Mesendoderm (in vitro differentiated cells): ENCODE measurements at regions not wholly inside any gene's neighbourhood (a gene's known extent, or its start where the extent isn't known, plus 50 kb on each side); places are given as distances from the start of the nearest gene placed in this dataset.

Experiments
- DNase-seq: peaks from one replicate; pipeline ENCODE4 v3.0.0; 2013
- H2AK5ac ChIP-seq: 2 replicates; pipeline ENCODE4 v1.6.1; 2013; ENCODE audit warnings: low read length, inconsistent platforms
- H2BK120ac ChIP-seq: 2 replicates; pipeline ENCODE4 v1.6.1; 2013; ENCODE audit warnings: low read depth, mild to moderate bottlenecking, low read length, moderate library complexity, mixed read lengths
- H2BK15ac ChIP-seq: replicated peaks from 2 replicates; pipeline ENCODE4 v1.6.1; 2013; ENCODE audit warnings: low read depth, mild to moderate bottlenecking, moderate library complexity
- H2BK5ac ChIP-seq: 2 replicates; pipeline ENCODE4 v1.6.1; 2013; ENCODE audit warnings: low read length, inconsistent platforms
- H3K18ac ChIP-seq: 2 replicates; pipeline ENCODE4 v1.6.1; 2013; ENCODE audit warnings: mild to moderate bottlenecking, low read length, mixed read lengths
- H3K23ac ChIP-seq: one replicate; pipeline ENCODE4 v1.6.1; 2013; ENCODE audit warnings: low read length
- H3K27ac ChIP-seq: 2 replicates; pipeline ENCODE4 v1.5.1; 2013; ENCODE audit warnings: low read depth, mild to moderate bottlenecking, inconsistent platforms, low read length, moderate library complexity
- H3K27me3 ChIP-seq: 2 replicates; pipeline ENCODE4 v1.6.1; 2013; ENCODE audit warnings: low read length, control low read depth, mild to moderate bottlenecking, inconsistent platforms; ENCODE audit not compliant: insufficient read depth, poor library complexity
- H3K36me3 ChIP-seq: 2 replicates; pipeline ENCODE4 v1.6.1; 2013; ENCODE audit warnings: low read length, inconsistent platforms; ENCODE audit not compliant: control insufficient read depth, insufficient read depth
- H3K4ac ChIP-seq: one replicate; pipeline ENCODE4 v1.6.1; 2013; ENCODE audit warnings: low read depth, mild to moderate bottlenecking, low read length, moderate library complexity
- H3K4me1 ChIP-seq: 2 replicates; pipeline ENCODE4 v1.6.1; 2013; ENCODE audit warnings: low read depth, low read length, inconsistent platforms; ENCODE audit not compliant: control insufficient read depth
- H3K4me2 ChIP-seq: 2 replicates; pipeline ENCODE4 v1.6.1; 2013; ENCODE audit warnings: low read length
- H3K4me3 ChIP-seq: 2 replicates; pipeline ENCODE4 v1.5.1; 2013; ENCODE audit warnings: mild to moderate bottlenecking, low read length
- H3K56ac ChIP-seq: one replicate; pipeline ENCODE4 v1.6.1; 2013; ENCODE audit warnings: low read length
- H3K79me1 ChIP-seq: 2 replicates; pipeline ENCODE4 v1.6.1; 2013; ENCODE audit warnings: low read length, inconsistent platforms
- H3K79me2 ChIP-seq: 2 replicates; pipeline ENCODE4 v1.6.1; 2013; ENCODE audit warnings: mild to moderate bottlenecking, low read length; ENCODE audit not compliant: control insufficient read depth, insufficient read depth
- H3K9ac ChIP-seq: 2 replicates; pipeline ENCODE4 v1.6.1; 2013; ENCODE audit warnings: low read length, inconsistent platforms
- H4K5ac ChIP-seq: one replicate; pipeline ENCODE4 v1.6.1; 2013; ENCODE audit warnings: low read length
- H4K8ac ChIP-seq: one replicate; pipeline ENCODE4 v1.6.1; 2013; ENCODE audit warnings: low read depth, mild to moderate bottlenecking, control low read depth, low read length, moderate library complexity
- WGBS: extraction: QIAGEN DNeasy Blood & Tissue Kit; methylation state at CpG from one replicate; pipeline ENCODE4 v1.1.7; 2013; ENCODE audit warnings: low lambda C conversion rate, missing lambda C conversion rate; ENCODE audit not compliant: insufficient coverage; ENCODE audit errors: extremely low coverage; 5-methylcytosine and 5-hydroxymethylcytosine counted together

DNA sequence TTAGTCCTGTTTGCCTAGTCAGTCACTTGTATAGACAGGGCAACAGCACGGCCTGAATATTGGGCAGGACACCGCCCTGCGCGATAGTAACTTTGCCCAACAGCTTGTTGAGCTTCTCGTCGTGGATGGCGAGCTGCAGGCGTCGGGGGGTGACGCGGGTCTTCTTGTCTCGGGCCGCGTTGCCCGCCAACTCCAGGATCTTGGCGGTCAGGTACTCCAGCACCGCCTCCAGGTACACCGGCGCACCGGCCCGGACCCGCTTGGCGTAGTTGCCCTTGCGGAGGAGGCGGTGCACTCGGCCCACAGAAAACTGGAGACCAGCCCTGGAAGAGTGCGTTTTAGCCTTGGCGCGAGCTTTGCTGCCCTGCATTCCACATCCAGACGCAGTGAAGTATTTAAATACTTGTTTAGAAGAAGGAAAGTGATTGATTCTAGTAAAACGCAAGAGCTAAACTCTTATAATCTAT lies 92.8 kb upstream of the BTN3A2 start:
- H3K4me3 ChIP-seq, result peak overlapping the region; percentile 90
- peak; percentile 84 for DNase-seq
- H3K27ac ChIP-seq, result peak overlapping the region; percentile 79

DNA sequence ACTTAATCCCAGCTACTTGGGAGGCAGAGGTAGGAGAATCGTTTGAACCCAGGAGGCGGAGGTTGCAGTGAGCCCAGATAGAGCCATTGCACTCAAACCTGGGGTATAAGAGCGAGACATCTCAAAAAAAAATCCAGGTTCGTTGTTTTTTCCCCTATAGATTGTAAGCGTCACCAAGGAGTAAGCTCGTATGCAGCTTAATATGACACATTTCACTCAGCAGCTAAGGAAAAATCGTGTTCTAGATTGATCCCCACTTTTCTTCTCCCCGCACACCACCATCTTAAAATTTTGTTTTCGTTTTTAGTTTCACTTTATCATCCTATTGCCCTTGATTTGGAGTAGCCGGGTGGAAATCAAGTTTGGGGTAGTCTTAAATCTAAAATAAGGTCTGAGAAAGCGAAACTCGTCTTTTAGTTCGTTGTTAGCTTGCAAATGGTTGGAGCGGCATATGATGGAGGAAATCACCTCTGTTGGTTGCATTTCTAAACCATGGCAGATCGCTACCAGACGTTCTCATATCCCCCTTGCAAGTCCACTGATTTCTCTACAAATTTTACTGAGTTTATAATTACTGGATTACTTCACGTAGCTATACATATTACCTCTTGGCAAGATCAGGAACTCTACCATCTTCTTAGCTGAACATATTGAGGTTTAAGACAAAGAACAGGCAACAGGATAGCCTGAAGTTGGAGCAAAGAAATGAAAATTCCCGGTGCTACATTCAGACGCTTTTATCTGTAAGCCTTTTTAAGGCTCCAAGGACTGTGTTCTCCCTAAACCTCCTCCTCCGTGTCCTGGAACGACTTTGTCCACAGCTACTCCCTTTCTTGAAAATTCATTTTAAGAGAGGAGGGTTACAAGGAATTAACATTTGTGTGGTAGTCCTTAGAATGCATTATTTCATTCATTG lies 91.1 kb upstream of the BTN3A2 start:
- no peak overlapping the region for H4K5ac ChIP-seq
- H2BK120ac ChIP-seq, result peak overlapping the region; percentile 45
- peak overlapping the region; percentile 28 for H4K8ac ChIP-seq
- WGBS, result no CpG with 5 or more reads among the region's 21 CpGs
- DNase-seq, result no peak
- peak overlapping the region; percentile 97 for H3K18ac ChIP-seq
- no peak overlapping the region for H2AK5ac ChIP-seq
- no peak overlapping the region for H3K4ac ChIP-seq
- H3K36me3 ChIP-seq, result no peaks in the 10 kb centered on the region
- H3K4me1 ChIP-seq, result no peaks in the 10 kb centered on the region
- peak overlapping the region; percentile 90 for H3K9ac ChIP-seq
- peak overlapping the region; percentile 19 for H2BK15ac ChIP-seq
- peak overlapping the region; percentile 25 for H3K4me2 ChIP-seq
- no peaks in the 10 kb centered on the region for H3K79me2 ChIP-seq
- H3K4me3 ChIP-seq, result peak overlapping the region; percentile 60
- H3K23ac ChIP-seq, result no peak overlapping the region
- H3K56ac ChIP-seq, result peak overlapping the region; percentile 90
- H3K27me3 ChIP-seq, result no peaks in the 10 kb centered on the region
- no peaks in the 10 kb centered on the region for H3K79me1 ChIP-seq
- no peak overlapping the region for H2BK5ac ChIP-seq
- peak overlapping the region; percentile 28 for H3K27ac ChIP-seq

More for the DNA sequence above, 92.8 kb upstream of the BTN3A2 start:
- Histone ChIP-seq H3K4ac (peak overlapping the region; percentile 44), H3K56ac (peak overlapping the region; percentile 99), H3K18ac (peak overlapping the region; percentile 86), H3K23ac (peak overlapping the region; percentile 90), H4K8ac (no peak overlapping the region), H2BK5ac (peak overlapping the region; percentile 98), H3K79me2 (no peaks in the 10 kb centered on the region), H3K36me3 (no peaks in the 10 kb centered on the region), H3K9ac (peak overlapping the region; percentile 100), H2BK120ac (no peak overlapping the region), H2AK5ac (no peak overlapping the region), H3K79me1 (no peaks in the 10 kb centered on the region), H4K5ac (no peak overlapping the region), H3K27me3 (no peaks in the 10 kb centered on the region), H3K4me2 (peak overlapping the region; percentile 80), H2BK15ac (no peak overlapping the region), H3K4me1 (no peaks in the 10 kb centered on the region)
- WGBS, result no CpG with 5 or more reads among the region's 31 CpGs

DNA sequence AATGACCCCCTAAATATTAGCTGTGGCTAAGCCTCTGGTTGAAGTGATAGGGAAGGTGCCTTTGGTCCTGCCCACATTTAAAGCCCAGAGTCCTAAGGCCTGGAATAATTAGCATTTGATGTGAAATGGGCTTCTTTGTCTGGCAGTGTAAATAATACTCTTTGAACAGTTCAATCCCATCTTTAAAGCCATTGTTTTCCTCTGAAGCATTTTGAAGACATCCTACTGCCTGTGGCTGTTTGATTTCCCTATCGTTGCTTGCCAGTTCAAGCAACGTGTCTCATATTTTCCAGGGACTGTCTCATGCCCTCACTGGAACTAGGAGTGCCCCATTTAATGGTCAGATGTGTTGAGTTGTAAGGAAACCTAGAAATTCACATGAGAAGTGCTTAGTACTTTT lies 89.3 kb upstream of the BTN3A2 start:
- no peak for DNase-seq
- Histone ChIP-seq H3K56ac (peak overlapping the region; percentile 27), H3K9ac (peak overlapping the region; percentile 25), H3K79me1 (no peaks in the 10 kb centered on the region), H3K4me1 (no peaks in the 10 kb centered on the region), H3K18ac (no peak overlapping the region), H3K36me3 (no peaks in the 10 kb centered on the region), H3K4ac (peak overlapping the region; percentile 28), H2AK5ac (peak overlapping the region; percentile 59), H3K79me2 (no peaks in the 10 kb centered on the region), H3K27me3 (no peaks in the 10 kb centered on the region), H2BK5ac (no peak overlapping the region), H3K4me3 (no peak overlapping the region), H3K4me2 (no peak overlapping the region), H4K5ac (no peak overlapping the region), H4K8ac (peak overlapping the region; percentile 39), H2BK15ac (peak overlapping the region; percentile 92), H3K23ac (no peak overlapping the region), H3K27ac (no peak overlapping the region), H2BK120ac (peak overlapping the region; percentile 12)
- no CpG with 5 or more reads among the region's 2 CpGs for WGBS

DNA sequence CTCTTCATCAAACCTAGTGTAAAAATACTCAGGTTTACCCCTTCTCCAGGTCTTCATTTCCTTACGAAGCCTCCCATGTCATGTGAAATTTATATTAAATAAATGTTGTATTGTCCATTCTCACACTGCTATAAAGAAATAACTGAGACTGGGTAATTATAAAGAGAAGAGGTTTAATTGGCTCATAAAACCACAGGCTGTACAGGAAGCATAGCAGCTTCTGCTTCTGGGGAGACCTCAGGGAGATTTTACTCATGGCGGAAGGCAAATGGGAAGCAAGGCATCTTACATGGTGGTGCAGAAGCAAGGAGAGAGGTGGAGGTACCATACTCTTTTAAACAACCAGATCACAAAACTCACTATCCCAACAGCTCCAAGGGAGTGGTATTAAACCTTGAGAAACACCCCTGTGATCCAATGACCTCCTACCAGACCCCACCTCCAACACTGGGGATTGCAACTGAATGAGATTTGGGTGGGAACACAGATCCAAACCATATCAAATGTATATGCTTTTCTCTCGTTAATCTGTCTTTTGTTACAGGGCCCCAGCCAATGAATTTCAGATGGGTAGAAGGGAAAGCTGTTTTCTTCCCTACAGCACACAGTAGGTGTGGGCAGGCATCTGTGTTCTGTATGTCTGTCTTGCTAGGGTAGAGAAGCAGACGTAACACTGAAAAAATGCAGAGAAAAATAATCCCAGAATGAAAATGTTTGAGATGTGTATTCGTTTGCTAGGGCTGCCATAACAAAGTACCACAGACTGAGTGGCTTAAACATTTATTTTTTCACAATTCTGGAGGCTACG lies 88.0 kb upstream of the BTN3A2 start:
- Histone ChIP-seq H2BK15ac (no peak overlapping the region), H3K4me2 (no peak overlapping the region), H3K56ac (no peak overlapping the region), H3K4me3 (no peak overlapping the region), H2BK5ac (no peak overlapping the region), H3K79me2 (no peaks in the 10 kb centered on the region), H4K8ac (no peak overlapping the region), H3K79me1 (no peaks in the 10 kb centered on the region), H2BK120ac (no peak overlapping the region), H3K27me3 (no peaks in the 10 kb centered on the region), H3K4ac (no peak overlapping the region), H3K36me3 (no peaks in the 10 kb centered on the region), H4K5ac (no peak overlapping the region), H3K27ac (no peak overlapping the region), H3K18ac (no peak overlapping the region), H3K4me1 (no peaks in the 10 kb centered on the region), H3K23ac (no peak overlapping the region), H2AK5ac (no peak overlapping the region), H3K9ac (no peak overlapping the region)
- no peak for DNase-seq
- WGBS, result no CpG with 5 or more reads among the region's 6 CpGs

DNA sequence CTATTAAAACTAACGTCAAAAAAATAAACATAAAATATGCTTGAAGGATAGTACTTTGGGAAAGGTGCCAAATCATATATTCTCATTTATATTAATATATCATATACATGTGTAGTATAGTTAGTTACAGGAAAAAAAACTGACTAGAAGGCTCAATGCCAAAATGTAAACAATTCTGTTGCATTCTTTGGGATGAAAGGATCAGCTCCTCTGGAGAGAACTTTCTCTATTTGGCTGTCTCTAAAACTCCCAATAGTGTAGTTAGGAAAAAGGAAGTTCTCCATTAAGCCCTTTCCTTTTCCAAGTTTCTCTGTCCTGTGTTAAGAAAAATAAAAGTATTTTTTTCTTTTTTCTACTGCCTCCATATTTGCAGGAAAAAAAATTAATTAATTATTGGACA lies 86.5 kb upstream of the BTN3A2 start:
- no CpG with 5 or more reads among the region's 1 CpG for WGBS
- Histone ChIP-seq H3K27me3 (no peaks in the 10 kb centered on the region), H3K4ac (no peak overlapping the region)

More for the DNA sequence above, 86.5 kb upstream of the BTN3A2 start:
- H3K23ac ChIP-seq, result no peak overlapping the region
- H3K9ac ChIP-seq, result no peak overlapping the region
- no peak overlapping the region for H2BK120ac ChIP-seq
- H3K36me3 ChIP-seq, result no peaks in the 10 kb centered on the region
- no peak overlapping the region for H3K56ac ChIP-seq
- H2AK5ac ChIP-seq, result no peak overlapping the region
- no peak for DNase-seq
- H3K27ac ChIP-seq, result no peak overlapping the region
- no peak overlapping the region for H4K8ac ChIP-seq
- H2BK5ac ChIP-seq, result no peak overlapping the region
- H2BK15ac ChIP-seq, result no peak overlapping the region
- no peak overlapping the region for H3K18ac ChIP-seq
- no peaks in the 10 kb centered on the region for H3K79me1 ChIP-seq
- H3K4me1 ChIP-seq, result no peaks in the 10 kb centered on the region
- no peak overlapping the region for H4K5ac ChIP-seq
- no peak overlapping the region for H3K4me3 ChIP-seq
- no peak overlapping the region for H3K4me2 ChIP-seq
- no peaks in the 10 kb centered on the region for H3K79me2 ChIP-seq
